GM23248 (cell line): ENCODE measurements at regions not wholly inside any gene's neighbourhood (a gene's known extent, or its start where the extent isn't known, plus 50 kb on each side); places are given as distances from the start of the nearest gene placed in this dataset.

Experiments
- DNase-seq: peaks from one replicate; pipeline ENCODE4 v3.0.0-alpha.2; 2015
- H2AFZ ChIP-seq: fragments of 200-600 bp; sonication (generic); 2 replicates; pipeline ENCODE4 v1.6.1; 2016; ENCODE audit warnings: antibody characterized with exemption
- H3F3A ChIP-seq: fragments of 200-600 bp; sonication (generic); 2 replicates; pipeline ENCODE4 v1.6.1; 2016; ENCODE audit warnings: mild to moderate bottlenecking, antibody characterized with exemption, mixed run types; ENCODE audit not compliant: insufficient read depth
- H3K27ac ChIP-seq: fragments of 200-600 bp; sonication (generic); 2 replicates; pipeline ENCODE4 v1.5.1; 2016; ENCODE audit warnings: mild to moderate bottlenecking
- H3K27me3 ChIP-seq: fragments of 200-600 bp; sonication (generic); replicated peaks from 2 replicates; pipeline ENCODE4 v1.6.1; 2016; ENCODE audit warnings: mild to moderate bottlenecking; ENCODE audit not compliant: insufficient read depth
- H3K36me3 ChIP-seq: fragments of 200-600 bp; sonication (generic); 2 replicates; pipeline ENCODE4 v1.6.1; 2016; ENCODE audit warnings: low read depth, mild to moderate bottlenecking
- H3K4me1 ChIP-seq: fragments of 200-600 bp; sonication (generic); 2 replicates; pipeline ENCODE4 v1.6.1; 2016; ENCODE audit warnings: mild to moderate bottlenecking; ENCODE audit not compliant: insufficient read depth
- H3K4me2 ChIP-seq: fragments of 200-600 bp; sonication (generic); one replicate; pipeline ENCODE4 v1.6.1; 2016; ENCODE audit warnings: mild to moderate bottlenecking; ENCODE audit not compliant: unreplicated experiment
- H3K4me3 ChIP-seq: fragments of 200-600 bp; sonication (generic); 2 replicates; pipeline ENCODE4 v1.5.1; 2016; ENCODE audit warnings: mild to moderate bottlenecking
- H3K79me2 ChIP-seq: fragments of 200-600 bp; sonication (generic); 2 replicates; pipeline ENCODE4 v1.6.1; 2016; ENCODE audit warnings: mild to moderate bottlenecking; ENCODE audit not compliant: insufficient read depth
- H3K9ac ChIP-seq: fragments of 200-600 bp; sonication (generic); 2 replicates; pipeline ENCODE4 v1.6.1; 2016; ENCODE audit warnings: mild to moderate bottlenecking
- H3K9me2 ChIP-seq: fragments of 200-600 bp; sonication (generic); 2 replicates; pipeline ENCODE4 v1.6.1; 2016; ENCODE audit warnings: mixed run types, mild to moderate bottlenecking, moderate library complexity; ENCODE audit not compliant: insufficient read depth
- H3K9me3 ChIP-seq: fragments of 200-600 bp; sonication (generic); one replicate; pipeline ENCODE4 v1.6.1; 2017; ENCODE audit warnings: low read depth
- H4K20me1 ChIP-seq: fragments of 200-600 bp; sonication (generic); 2 replicates; pipeline ENCODE4 v1.6.0; 2016; ENCODE audit not compliant: insufficient read depth
- EZH2 ChIP-seq: fragments of 200-600 bp; sonication (generic); IDR thresholded peaks from 2 replicates; pipeline ENCODE4 v1.6.1; 2018; ENCODE audit warnings: antibody characterized with exemption, mild to moderate bottlenecking; ENCODE audit not compliant: insufficient read depth, poor library complexity, severe bottlenecking
- EZH2phosphoT487 ChIP-seq: fragments of 200-600 bp; sonication (generic); IDR thresholded peaks from 2 replicates; pipeline ENCODE4 v1.6.1; 2018; ENCODE audit warnings: antibody characterized with exemption, moderate library complexity, mild to moderate bottlenecking, low read depth; ENCODE audit not compliant: insufficient read depth
- WGBS, 2 experiments: methylation state at CpG; one replicate each; pipeline ENCODE4 v1.1.6; 2015 to 2017; ENCODE audit warnings: low lambda C conversion rate in 2 of 2, low coverage in 1 of 2; ENCODE audit errors: missing lambda C conversion rate in 2 of 2; 5-methylcytosine and 5-hydroxymethylcytosine counted together
- in situ Hi-C: fragments of 300-500 bp; cut with MboI; formaldehyde crosslinking; loops from 2 replicates; pipeline ENCODE4 v1.15.0; 2020

DNA sequence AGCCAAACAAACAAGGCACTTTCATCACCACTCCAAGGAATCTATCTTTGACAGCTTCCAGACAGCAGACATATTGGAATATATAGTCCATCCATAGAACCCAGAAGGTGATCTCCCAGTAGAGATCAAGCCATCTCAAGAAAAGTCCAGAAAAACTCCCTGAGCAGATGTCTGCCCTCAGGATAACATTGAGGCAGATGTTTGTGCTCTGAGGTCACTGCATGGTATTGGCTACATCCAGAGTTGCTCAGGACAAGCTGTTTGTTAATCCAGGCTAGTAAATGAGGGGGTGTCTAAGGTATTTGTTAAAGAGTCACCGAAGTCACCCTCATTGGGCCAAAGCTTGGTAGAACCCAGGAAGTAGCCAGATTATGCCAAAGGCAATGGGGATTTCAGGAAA, 556.3 kb upstream of the KLF4 start:
- Histone ChIP-seq H3K9ac (no peak overlapping the region), H3K27ac (no peak overlapping the region), H3K79me2 (no peaks in the 10 kb centered on the region), H3K4me1 (peaks cover 35% of the 10 kb centered on the region), H3K9me3 (peaks cover 3% of the 10 kb centered on the region), H3K4me3 (no peak overlapping the region), H3F3A (peaks cover 36% of the 10 kb centered on the region), H3K36me3 (no peaks in the 10 kb centered on the region), H3K4me2 (no peak overlapping the region), H3K9me2 (no peaks in the 10 kb centered on the region), H2AFZ (no peak overlapping the region), H4K20me1 (no peaks in the 10 kb centered on the region), H3K27me3 (no peaks in the 10 kb centered on the region)
- 85 to 93% methylated on average over 1 of the region's 1 CpG for WGBS, 2 experiments
- no peak for DNase-seq
- in situ Hi-C loops = no loop called here
- TF ChIP-seq EZH2phosphoT487 = no peak

DNA sequence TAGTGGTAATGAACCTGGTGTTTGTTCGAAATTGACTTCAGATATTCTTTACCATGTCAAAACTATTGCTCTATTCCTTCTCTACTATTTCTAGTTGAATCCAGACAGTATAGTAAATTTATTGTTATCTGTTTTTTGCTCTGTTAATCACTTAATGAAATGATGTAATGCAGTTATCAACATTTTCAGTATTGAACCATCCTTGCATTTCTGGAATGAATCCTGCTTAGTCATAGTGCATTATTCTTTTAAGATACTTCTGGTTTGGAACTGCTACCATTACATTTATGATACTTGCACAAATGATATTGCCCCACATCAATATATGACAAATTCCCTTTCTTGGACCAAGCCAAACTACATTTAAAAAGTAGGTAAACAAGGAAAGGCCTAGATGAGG, 554.0 kb upstream of the KLF4 start:
- no peak overlapping the region for H2AFZ ChIP-seq
- H3K36me3 ChIP-seq = no peaks in the 10 kb centered on the region
- H3K27me3 ChIP-seq = no peaks in the 10 kb centered on the region
- no peaks in the 10 kb centered on the region for H3K9me2 ChIP-seq
- peaks cover 33% of the 10 kb centered on the region for H3K4me1 ChIP-seq
- H3K79me2 ChIP-seq = no peaks in the 10 kb centered on the region
- H3K4me2 ChIP-seq = no peak overlapping the region
- peaks cover 36% of the 10 kb centered on the region for H3F3A ChIP-seq
- TF ChIP-seq EZH2phosphoT487 = no peak
- TF ChIP-seq EZH2 = no peak
- in situ Hi-C loops = no loop called here
- no peak overlapping the region for H3K27ac ChIP-seq
- DNase-seq = peak; percentile 32
- peaks cover 3% of the 10 kb centered on the region for H3K9me3 ChIP-seq
- no peaks in the 10 kb centered on the region for H4K20me1 ChIP-seq
- no peak overlapping the region for H3K4me3 ChIP-seq
- no peak overlapping the region for H3K9ac ChIP-seq
- WGBS, 2 experiments = 94 to 98% methylated on average over 1 of the region's 1 CpG

DNA sequence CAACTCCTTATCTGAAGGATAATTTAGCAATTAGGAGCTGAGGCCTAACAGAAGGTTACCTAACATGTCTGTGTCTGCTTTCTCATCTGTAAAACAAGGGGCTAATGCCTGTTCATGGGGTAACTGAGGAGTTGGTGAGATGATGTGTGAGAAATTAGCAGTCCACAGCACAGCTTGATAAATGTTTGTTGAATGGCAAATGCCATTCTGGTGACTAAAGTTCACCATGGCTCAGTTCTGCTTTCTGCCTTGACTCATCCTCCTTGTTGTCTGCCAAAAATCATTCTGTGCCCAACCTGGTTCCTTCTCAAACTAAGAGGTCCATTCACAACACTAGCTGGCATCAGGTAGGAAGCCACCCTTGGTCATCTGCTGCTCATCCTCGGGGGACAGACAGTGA, 552.0 kb upstream of the KLF4 start:
- Histone ChIP-seq H3K9me3 (peaks cover 3% of the 10 kb centered on the region), H3K9me2 (no peaks in the 10 kb centered on the region), H4K20me1 (no peaks in the 10 kb centered on the region), H3K4me1 (peaks cover 27% of the 10 kb centered on the region), H3K79me2 (no peaks in the 10 kb centered on the region), H3K9ac (peak overlapping the region; percentile 19; the same call in 1 of the 2 replicates), H3K27me3 (no peaks in the 10 kb centered on the region), H3F3A (peaks cover 30% of the 10 kb centered on the region), H3K4me3 (no peak overlapping the region), H3K36me3 (no peaks in the 10 kb centered on the region), H2AFZ (0 out of 2 replicates have a peak overlapping the region, but pooled peaks have one; percentile 6), H3K4me2 (peak overlapping the region; percentile 45), H3K27ac (peak overlapping the region; percentile 61)
- TF ChIP-seq EZH2phosphoT487 (no peak), EZH2 (no peak)
- DNase-seq = peak; percentile 90
- in situ Hi-C loops = no loop called here
- WGBS, 2 experiments = 74 to 95% methylated on average over 1 of the region's 1 CpG

DNA sequence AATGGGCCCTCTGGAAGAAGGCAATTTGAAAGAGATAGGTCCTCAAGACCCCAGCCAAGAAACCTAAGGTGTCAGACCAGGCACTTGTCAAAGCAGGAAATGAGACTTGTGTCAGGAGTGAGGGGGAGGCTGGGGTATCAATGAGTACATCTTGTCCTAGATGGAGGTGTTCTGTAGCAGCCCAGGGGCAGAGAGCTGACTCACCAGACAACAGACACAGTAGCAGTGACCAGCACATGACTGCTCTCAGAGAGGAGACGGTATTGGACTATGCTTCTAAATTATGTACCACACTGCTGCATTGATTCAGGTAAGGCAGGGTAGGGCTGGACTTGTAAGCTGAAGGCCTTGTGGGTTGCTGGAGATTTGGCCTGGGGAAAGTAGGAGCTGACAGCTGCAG, 551.2 kb upstream of the KLF4 start:
- in situ Hi-C loops = no loop called here
- H3K27me3 ChIP-seq = no peaks in the 10 kb centered on the region

DNA sequence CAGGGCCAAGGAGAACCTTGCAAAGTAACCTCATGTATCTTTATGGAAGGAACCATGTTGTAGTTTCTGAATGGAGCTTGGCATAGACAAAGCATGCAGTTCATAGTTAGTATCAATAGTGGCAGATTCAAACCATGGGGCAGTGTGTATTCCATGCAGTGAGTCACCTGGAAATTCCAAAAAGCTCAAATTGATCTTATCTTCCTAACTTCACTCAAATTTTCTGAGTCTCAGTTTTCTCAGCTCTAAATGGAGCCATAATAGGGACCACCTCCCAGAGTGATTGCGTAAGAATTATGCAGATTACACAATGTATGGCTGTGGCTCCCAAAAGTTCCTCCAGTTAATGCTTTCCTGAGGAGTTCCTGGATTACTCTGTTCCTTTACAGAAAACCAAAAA, 549.9 kb upstream of the KLF4 start:
- Histone ChIP-seq H3K27me3 (no peaks in the 10 kb centered on the region), H3F3A (peaks cover 45% of the 10 kb centered on the region), H3K36me3 (no peaks in the 10 kb centered on the region), H3K9me2 (no peaks in the 10 kb centered on the region), H3K9me3 (peaks cover 3% of the 10 kb centered on the region), H3K79me2 (no peaks in the 10 kb centered on the region), H3K9ac (no peak overlapping the region), H3K4me1 (peaks cover 43% of the 10 kb centered on the region), H4K20me1 (no peaks in the 10 kb centered on the region), H2AFZ (no peak overlapping the region), H3K4me2 (no peak overlapping the region), H3K27ac (no peak overlapping the region), H3K4me3 (no peak overlapping the region)
- WGBS, 2 experiments = 96% methylated on average over 1 of the region's 1 CpG
- no peak for TF ChIP-seq EZH2phosphoT487
- no peak for TF ChIP-seq EZH2
- in situ Hi-C loops = no loop called here
- DNase-seq = peak; percentile 33

More for the DNA sequence above, 551.2 kb upstream of the KLF4 start:
- H3F3A ChIP-seq = peaks cover 33% of the 10 kb centered on the region
- 0% methylated on average over 1 of the region's 1 CpG for WGBS, 2 experiments
- DNase-seq = peak; percentile 75
- no peaks in the 10 kb centered on the region for H3K36me3 ChIP-seq
- H4K20me1 ChIP-seq = no peaks in the 10 kb centered on the region
- peaks cover 30% of the 10 kb centered on the region for H3K4me1 ChIP-seq
- peak overlapping the region; percentile 19; the same call in 1 of the 2 replicates for H3K9ac ChIP-seq
- H3K4me2 ChIP-seq = peak overlapping the region; percentile 45
- no peak overlapping the region for H2AFZ ChIP-seq
- no peaks in the 10 kb centered on the region for H3K9me2 ChIP-seq
- H3K79me2 ChIP-seq = no peaks in the 10 kb centered on the region
- H3K4me3 ChIP-seq = no peak overlapping the region
- peak overlapping the region; percentile 61 for H3K27ac ChIP-seq
- TF ChIP-seq EZH2phosphoT487 (no peak), EZH2 (no peak)
- H3K9me3 ChIP-seq = peaks cover 3% of the 10 kb centered on the region
